IMR-90 (cell line): ENCODE measurements at regions not wholly inside any gene's neighbourhood (a gene's known extent, or its start where the extent isn't known, plus 50 kb on each side); places are given as distances from the start of the nearest gene placed in this dataset.

Experiments used
- ATAC-seq: fragments of 200-7000 bp; cut with Tn5 transposase; 2 replicates; pipeline ENCODE4 v1.9.1; 2020; ENCODE audit warnings: low read depth, mild to moderate bottlenecking, moderate library complexity
- BruUV-seq: library from RNA; stranded (reverse); fragments of 400-500 nt; replicated peaks from 2 replicates; lab custom pipeline; 2021; lab: Mats Ljungman, UMichigan
- CTCF ChIA-PET: fragments of 300-600 bp; formaldehyde crosslinking; extraction: SDS; loops from one replicate; lab custom pipeline; 2021; ENCODE audit warnings: antibody characterized with exemption; lab: Yijun Ruan, JAX
- POLR2A ChIA-PET: fragments of 300-600 bp; sonication (Branson Sonifier 250); formaldehyde crosslinking; loops from one replicate; lab custom pipeline; 2022; ENCODE audit warnings: antibody characterized with exemption; ENCODE audit not compliant: unreplicated experiment; lab: Charles Lee
- DNase-seq: peaks from one replicate; pipeline ENCODE4 v3.0.0; 2013
- H2AFZ ChIP-seq: replicated peaks from 2 replicates; pipeline ENCODE3; 2013; ENCODE audit warnings: low read length, mild to moderate bottlenecking; ENCODE audit not compliant: poor library complexity
- H2AK5ac ChIP-seq: 2 replicates; pipeline ENCODE4 v1.6.1; 2013; ENCODE audit warnings: low read depth, low read length, inconsistent platforms
- H2AK9ac ChIP-seq: replicated peaks from 2 replicates; pipeline ENCODE3; 2013; ENCODE audit warnings: mild to moderate bottlenecking, low read depth, low read length, moderate library complexity; ENCODE audit not compliant: poor library complexity
- H2BK120ac ChIP-seq: 2 replicates; pipeline ENCODE4 v1.6.1; 2013; ENCODE audit warnings: low read depth, low read length, inconsistent platforms
- H2BK15ac ChIP-seq: 3 replicates; pipeline ENCODE4 v1.6.1; 2013; ENCODE audit warnings: low read depth, low read length, inconsistent platforms
- H2BK20ac ChIP-seq: 2 replicates; pipeline ENCODE4 v1.6.1; 2013; ENCODE audit warnings: low read depth, mild to moderate bottlenecking, inconsistent platforms, low read length, moderate library complexity
- H2BK5ac ChIP-seq: 2 replicates; pipeline ENCODE4 v1.6.1; 2013; ENCODE audit warnings: mild to moderate bottlenecking, low read depth, low read length, inconsistent platforms; ENCODE audit not compliant: poor library complexity, severe bottlenecking
- H3K14ac ChIP-seq: replicated peaks from 2 replicates; pipeline ENCODE4 v1.6.1; 2013; ENCODE audit warnings: low read depth, low read length, inconsistent platforms
- H3K18ac ChIP-seq: 2 replicates; pipeline ENCODE4 v1.6.1; 2013; ENCODE audit warnings: low read depth, low read length, control low read depth
- H3K23ac ChIP-seq: 2 replicates; pipeline ENCODE4 v1.6.1; 2013; ENCODE audit warnings: low read depth, low read length, inconsistent platforms
- H3K27ac ChIP-seq: 2 replicates; pipeline ENCODE4 v1.5.1; 2013; ENCODE audit warnings: mild to moderate bottlenecking, control low read depth, low read length; ENCODE audit not compliant: insufficient read depth
- H3K27me3 ChIP-seq: 2 replicates; pipeline ENCODE4 v1.6.1; 2013; ENCODE audit warnings: low read length; ENCODE audit not compliant: control insufficient read depth, insufficient read depth
- H3K36me3 ChIP-seq: 2 replicates; pipeline ENCODE4 v1.6.1; 2013; ENCODE audit warnings: low read length, mixed read lengths; ENCODE audit not compliant: control insufficient read depth, insufficient read depth
- H3K4ac ChIP-seq: 2 replicates; pipeline ENCODE4 v1.6.1; 2013; ENCODE audit warnings: low read depth, low read length, inconsistent platforms
- H3K4me1 ChIP-seq: 2 replicates; pipeline ENCODE4 v1.6.1; 2013; ENCODE audit warnings: low read length, mixed read lengths; ENCODE audit not compliant: control insufficient read depth, insufficient read depth
- H3K4me2 ChIP-seq: 2 replicates; pipeline ENCODE4 v1.6.1; 2013; ENCODE audit warnings: low read depth, mild to moderate bottlenecking, control low read depth, low read length, moderate library complexity
- H3K4me3 ChIP-seq: 2 replicates; pipeline ENCODE4 v1.5.1; 2013; ENCODE audit warnings: low read depth, mild to moderate bottlenecking, control low read depth, low read length, moderate library complexity; ENCODE audit not compliant: insufficient read depth
- H3K56ac ChIP-seq: 2 replicates; pipeline ENCODE4 v1.6.1; 2013; ENCODE audit warnings: low read length, inconsistent platforms; ENCODE audit not compliant: insufficient read depth; ENCODE audit errors: extremely low read depth
- H3K79me1 ChIP-seq, 2 experiments: 2 replicates each; pipeline ENCODE4 v1.6.1; 2013; ENCODE audit warnings: low read length in 2 of 2, inconsistent platforms in 1 of 2, low read depth in 1 of 2
- H3K9ac ChIP-seq: 2 replicates; pipeline ENCODE4 v1.6.1; 2013; ENCODE audit warnings: low read depth, low read length, control low read depth
- H3K9me1 ChIP-seq: 2 replicates; pipeline ENCODE4 v1.6.1; 2013; ENCODE audit warnings: low read length, inconsistent platforms; ENCODE audit not compliant: insufficient read depth
- H3K9me3 ChIP-seq: 2 replicates; pipeline ENCODE4 v1.6.1; 2013; ENCODE audit warnings: low read length; ENCODE audit not compliant: control insufficient read depth, insufficient read depth
- H4K20me1 ChIP-seq: 2 replicates; pipeline ENCODE4 v1.6.1; 2013; ENCODE audit warnings: low read length, inconsistent platforms; ENCODE audit not compliant: insufficient read depth
- H4K5ac ChIP-seq: 2 replicates; pipeline ENCODE4 v1.6.1; 2013; ENCODE audit warnings: mild to moderate bottlenecking, low read depth, low read length, control low read depth
- H4K8ac ChIP-seq, 2 experiments: 2 replicates each; pipeline ENCODE4 v1.6.1; 2013; ENCODE audit warnings: low read depth in 2 of 2, low read length in 2 of 2, control low read depth in 1 of 2, inconsistent platforms in 1 of 2
- H4K91ac ChIP-seq: 2 replicates; pipeline ENCODE4 v1.6.1; 2013; ENCODE audit warnings: low read depth, low read length, inconsistent platforms; ENCODE audit not compliant: insufficient read depth
- BHLHE40 ChIP-seq: fragments of 150-350 bp; IDR thresholded peaks from 2 replicates; pipeline ENCODE4 v1.6.1; 2016; ENCODE audit warnings: mild to moderate bottlenecking, low read depth, low read length
- CEBPB ChIP-seq: IDR thresholded peaks from 2 replicates; pipeline ENCODE4 v1.6.1; 2012; ENCODE audit warnings: low read depth, low read length, improper control_type of control experiment
- CHD1 ChIP-seq: IDR thresholded peaks from 2 replicates; pipeline ENCODE4 v1.6.1; 2012; ENCODE audit warnings: low read depth, low read length, improper control_type of control experiment
- FOS ChIP-seq: fragments of 150-350 bp; IDR thresholded peaks from 2 replicates; pipeline ENCODE4 v1.6.1; 2016; ENCODE audit warnings: low read depth, low read length
- MAFK ChIP-seq: IDR thresholded peaks from 2 replicates; pipeline ENCODE4 v1.6.1; 2012; ENCODE audit warnings: low read depth, low read length, improper control_type of control experiment
- MAZ ChIP-seq: IDR thresholded peaks from 2 replicates; pipeline ENCODE4 v1.6.1; 2012; ENCODE audit warnings: low read depth, mild to moderate bottlenecking, low read length, improper control_type of control experiment, moderate library complexity, borderline replicate concordance
- MXI1 ChIP-seq: IDR thresholded peaks from 2 replicates; pipeline ENCODE4 v1.6.1; 2012; ENCODE audit warnings: low read depth, mild to moderate bottlenecking, low read length, moderate library complexity, borderline replicate concordance
- NFE2L2 ChIP-seq: fragments of 150-350 bp; IDR thresholded peaks from 2 replicates; pipeline ENCODE4 v1.6.1; 2016; ENCODE audit warnings: low read depth, mild to moderate bottlenecking, low read length
- POLR2A ChIP-seq: IDR thresholded peaks from 2 replicates; pipeline ENCODE4 v1.6.1; 2012; ENCODE audit warnings: mild to moderate bottlenecking, low read depth, low read length
- RAD21 ChIP-seq: IDR thresholded peaks from 2 replicates; pipeline ENCODE4 v1.6.1; 2012; ENCODE audit warnings: low read length, improper control_type of control experiment
- RCOR1 ChIP-seq: IDR thresholded peaks from 2 replicates; pipeline ENCODE4 v1.6.1; 2012; ENCODE audit warnings: mild to moderate bottlenecking, low read length, improper control_type of control experiment; ENCODE audit not compliant: insufficient replicate concordance
- RFX5 ChIP-seq: IDR thresholded peaks from 2 replicates; pipeline ENCODE4 v1.8.0; 2012; ENCODE audit warnings: low read depth, mild to moderate bottlenecking, low read length, moderate library complexity
- SMC3 ChIP-seq: fragments of 150-350 bp; IDR thresholded peaks from 2 replicates; pipeline ENCODE4 v1.6.1; 2016; ENCODE audit warnings: low read depth, mild to moderate bottlenecking, antibody characterized with exemption, low read length, moderate library complexity
- WGBS, 2 experiments: methylation state at CpG; one replicate each; pipeline versions ENCODE4 v1.1.5 to v1.1.7; 2013; ENCODE audit warnings: missing lambda C conversion rate in 2 of 2; ENCODE audit not compliant: insufficient read length in 1 of 2; ENCODE audit errors: extremely low coverage in 2 of 2; 5-methylcytosine and 5-hydroxymethylcytosine counted together
- dilution Hi-C: fragments of 300-500 bp; cut with HindIII; formaldehyde crosslinking; loops from one replicate; pipeline ENCODE4 v1.14.3; 2018; ENCODE audit warnings: low sequenced_read_pairs; ENCODE audit not compliant: unreplicated experiment
- in situ Hi-C: fragments of 300-500 bp; cut with MboI; formaldehyde crosslinking; loops from 3 replicates; pipeline ENCODE4 v1.14.3; 2019; ENCODE audit warnings: low sequenced_read_pairs, inconsistent platforms, mixed read lengths
- intact Hi-C: fragments of 100-400 bp; cut with micrococcal nuclease; formaldehyde crosslinking; loops from 2 replicates; pipeline ENCODE4 v1.10.0; 2022
- TF ChIP-seq, protein P1 (sequence below): conservative IDR thresholded peaks from 2 replicates; pipeline ENCODE4 v1.5.1; 2012; ENCODE audit warnings: mild to moderate bottlenecking, low read depth, low read length, improper control_type of control experiment
- TF ChIP-seq, protein P2 (sequence below): fragments of 150-350 bp; IDR thresholded peaks from 2 replicates; pipeline ENCODE4 v1.6.1; 2016; ENCODE audit warnings: low read depth, mild to moderate bottlenecking, low read length, moderate library complexity, borderline replicate concordance
- TF ChIP-seq, protein P3 (sequence below): fragments of 150-350 bp; IDR thresholded peaks from 2 replicates; pipeline ENCODE4 v1.6.1; 2017; ENCODE audit warnings: mild to moderate bottlenecking, antibody characterized with exemption, low read length, low read depth

DNA sequence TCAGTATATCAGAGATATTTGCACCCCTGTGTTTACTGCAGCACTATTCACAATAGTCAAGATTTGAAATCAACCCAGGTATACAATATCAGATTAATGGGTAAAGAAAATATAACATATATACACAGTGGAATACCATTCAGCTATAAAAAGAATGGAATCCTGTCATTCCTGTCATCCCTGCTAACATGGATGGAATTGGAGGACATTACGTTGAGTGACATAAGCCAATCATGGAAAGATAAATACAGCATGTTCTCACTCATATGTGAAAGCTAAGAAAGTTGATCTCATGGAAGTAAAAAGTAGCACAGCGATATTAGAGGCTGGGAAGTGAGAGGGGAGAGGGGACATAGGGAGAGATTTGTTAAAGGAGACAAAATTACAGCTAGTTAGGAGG is 171.0 kb downstream of the ARL5B start:
- in situ Hi-C loops, result no loop called here
- no peak overlapping the region for H2AFZ ChIP-seq
- no peak overlapping the region for H3K4me3 ChIP-seq
- no peak overlapping the region for H4K91ac ChIP-seq
- no peaks in the 10 kb centered on the region for H3K9me3 ChIP-seq
- no peak overlapping the region for H3K14ac ChIP-seq
- H3K4me1 ChIP-seq, result no peaks in the 10 kb centered on the region
- H3K4me2 ChIP-seq, result no peak overlapping the region
- no peak overlapping the region for H2BK120ac ChIP-seq
- BruUV-seq, result no TSS peak
- no peaks in the 10 kb centered on the region for H3K27me3 ChIP-seq
- no peak overlapping the region for H2AK5ac ChIP-seq
- H3K36me3 ChIP-seq, result no peaks in the 10 kb centered on the region
- H3K79me1 ChIP-seq, result no peaks in the 10 kb centered on the region
- no peak overlapping the region for H3K23ac ChIP-seq
- H3K18ac ChIP-seq, result no peak overlapping the region
- H4K8ac ChIP-seq, result no peak overlapping the region
- ChIA-PET POLR2A (no interaction called here), CTCF (no interaction called here)
- no peaks in the 10 kb centered on the region for H4K20me1 ChIP-seq
- no peak overlapping the region for H3K9ac ChIP-seq
- no peak overlapping the region for H3K56ac ChIP-seq
- ATAC-seq, result no peak
- no peak overlapping the region for H2BK20ac ChIP-seq
- H3K4ac ChIP-seq, result no peak overlapping the region
- H3K27ac ChIP-seq, result no peak overlapping the region
- H2AK9ac ChIP-seq, result no peak overlapping the region
- WGBS, 2 experiments, result 40% methylated on average over 1 of the region's 2 CpGs; no CpG with 5 or more reads in 1 of the 2 experiments
- H2BK5ac ChIP-seq, result no peak overlapping the region
- no peak overlapping the region for H4K5ac ChIP-seq
- no peak overlapping the region for H2BK15ac ChIP-seq
- intact Hi-C loops, result no loop called here
- no peaks in the 10 kb centered on the region for H3K9me1 ChIP-seq
- dilution Hi-C loops, result no loop called here
- no peak for DNase-seq
- TF ChIP-seq MAFK, result no peak
- no peak for TF ChIP-seq POLR2A
- no peak for TF ChIP-seq CEBPB
- TF ChIP-seq MXI1, result no peak
- no peak for TF ChIP-seq SMC3
- TF ChIP-seq, protein P1, sequence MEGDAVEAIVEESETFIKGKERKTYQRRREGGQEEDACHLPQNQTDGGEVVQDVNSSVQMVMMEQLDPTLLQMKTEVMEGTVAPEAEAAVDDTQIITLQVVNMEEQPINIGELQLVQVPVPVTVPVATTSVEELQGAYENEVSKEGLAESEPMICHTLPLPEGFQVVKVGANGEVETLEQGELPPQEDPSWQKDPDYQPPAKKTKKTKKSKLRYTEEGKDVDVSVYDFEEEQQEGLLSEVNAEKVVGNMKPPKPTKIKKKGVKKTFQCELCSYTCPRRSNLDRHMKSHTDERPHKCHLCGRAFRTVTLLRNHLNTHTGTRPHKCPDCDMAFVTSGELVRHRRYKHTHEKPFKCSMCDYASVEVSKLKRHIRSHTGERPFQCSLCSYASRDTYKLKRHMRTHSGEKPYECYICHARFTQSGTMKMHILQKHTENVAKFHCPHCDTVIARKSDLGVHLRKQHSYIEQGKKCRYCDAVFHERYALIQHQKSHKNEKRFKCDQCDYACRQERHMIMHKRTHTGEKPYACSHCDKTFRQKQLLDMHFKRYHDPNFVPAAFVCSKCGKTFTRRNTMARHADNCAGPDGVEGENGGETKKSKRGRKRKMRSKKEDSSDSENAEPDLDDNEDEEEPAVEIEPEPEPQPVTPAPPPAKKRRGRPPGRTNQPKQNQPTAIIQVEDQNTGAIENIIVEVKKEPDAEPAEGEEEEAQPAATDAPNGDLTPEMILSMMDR, result no peak
- no peak for TF ChIP-seq CHD1
- no peak for TF ChIP-seq RFX5
- no peak for TF ChIP-seq MAZ
- TF ChIP-seq RCOR1, result no peak
- TF ChIP-seq, protein P2, sequence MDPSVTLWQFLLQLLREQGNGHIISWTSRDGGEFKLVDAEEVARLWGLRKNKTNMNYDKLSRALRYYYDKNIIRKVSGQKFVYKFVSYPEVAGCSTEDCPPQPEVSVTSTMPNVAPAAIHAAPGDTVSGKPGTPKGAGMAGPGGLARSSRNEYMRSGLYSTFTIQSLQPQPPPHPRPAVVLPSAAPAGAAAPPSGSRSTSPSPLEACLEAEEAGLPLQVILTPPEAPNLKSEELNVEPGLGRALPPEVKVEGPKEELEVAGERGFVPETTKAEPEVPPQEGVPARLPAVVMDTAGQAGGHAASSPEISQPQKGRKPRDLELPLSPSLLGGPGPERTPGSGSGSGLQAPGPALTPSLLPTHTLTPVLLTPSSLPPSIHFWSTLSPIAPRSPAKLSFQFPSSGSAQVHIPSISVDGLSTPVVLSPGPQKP, result no peak
- no peak for TF ChIP-seq RAD21
- TF ChIP-seq FOS, result no peak
- TF ChIP-seq NFE2L2, result no peak
- TF ChIP-seq, protein P3, sequence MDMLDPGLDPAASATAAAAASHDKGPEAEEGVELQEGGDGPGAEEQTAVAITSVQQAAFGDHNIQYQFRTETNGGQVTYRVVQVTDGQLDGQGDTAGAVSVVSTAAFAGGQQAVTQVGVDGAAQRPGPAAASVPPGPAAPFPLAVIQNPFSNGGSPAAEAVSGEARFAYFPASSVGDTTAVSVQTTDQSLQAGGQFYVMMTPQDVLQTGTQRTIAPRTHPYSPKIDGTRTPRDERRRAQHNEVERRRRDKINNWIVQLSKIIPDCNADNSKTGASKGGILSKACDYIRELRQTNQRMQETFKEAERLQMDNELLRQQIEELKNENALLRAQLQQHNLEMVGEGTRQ, result no peak
- TF ChIP-seq BHLHE40, result no peak
